ENCODE measurements at regions not wholly inside any gene's neighbourhood (a gene's known extent, or its start where the extent isn't known, plus 50 kb on each side); places are given as distances from the start of the nearest gene placed in this dataset.

GRCh38 chr9:105168870-105169319 is 75.6 kb upstream of the SLC44A1 start:
- Histone ChIP-seq H3K9me2 (ENCODE audit: insufficient read depth) (peaks cover 11% of the 10 kb centered on the region; the same call in 1 of the 2 replicates), H3K79me2 (replicated peaks; ENCODE audit: insufficient read depth) (no peaks in the 10 kb centered on the region), H2AFZ (no peak overlapping the region), H3K27me3 (ENCODE audit: insufficient read depth) (no peaks in the 10 kb centered on the region), H3K4me1 (ENCODE audit: insufficient read depth) (peaks cover 14% of the 10 kb centered on the region), H3K36me3 (ENCODE audit: insufficient read depth) (no peaks in the 10 kb centered on the region), H3K4me2 (no peak overlapping the region), H3K4me3 (no peak overlapping the region), H3K27ac (ENCODE audit: low read depth) (no peak overlapping the region), H3F3A (replicated peaks; ENCODE audit: low read depth) (no peaks in the 10 kb centered on the region), H4K20me1 (replicated peaks; ENCODE audit: insufficient read depth) (no peaks in the 10 kb centered on the region)
- H3K27ac Mint-ChIP-seq: no peak overlapping the region
- H3K36me3 Mint-ChIP-seq (ENCODE audit: low read depth): no peaks in the 10 kb centered on the region; the same call in 2 of the 3 replicates
- H3K4me3 Mint-ChIP-seq: no peak overlapping the region
- ATAC-seq: no peak
- no peaks in the 10 kb centered on the region; the same call in 2 of the 3 replicates for H3K9me3 Mint-ChIP-seq
- DNase-seq (ENCODE audit: low spot score): no peak
- H3K4me1 Mint-ChIP-seq: peaks cover 23% of the 10 kb centered on the region
- peaks cover 3% of the 10 kb centered on the region for H3K27me3 Mint-ChIP-seq (ENCODE audit: insufficient read depth, low read depth, poor library complexity)
- TF ChIP-seq CTCF (conservative IDR thresholded peaks at IDR 0.05; ENCODE audit: low read depth in 2 of 2) (no peak), POLR2AphosphoS5 (IDR thresholded peaks at IDR 0.05; ENCODE audit: low read depth) (no peak), ZNF331 (CRISPR knock-in tag; IDR thresholded peaks at IDR 0.05; ENCODE audit: low read depth) (no peak), JUNB (IDR thresholded peaks at IDR 0.05; ENCODE audit: unreplicated experiment) (no peak), CREB1 (CRISPR knock-in tag; IDR thresholded peaks at IDR 0.05; ENCODE audit: low read depth) (no peak), ZNF114 (CRISPR knock-in tag; IDR thresholded peaks at IDR 0.05) (no peak), EZH2phosphoT487 (IDR thresholded peaks at IDR 0.05; ENCODE audit: unreplicated experiment) (no peak), STAT1 (IDR thresholded peaks at IDR 0.05; ENCODE audit: unreplicated experiment) (no peak), EZH2 (IDR thresholded peaks at IDR 0.05; ENCODE audit: low read depth, unreplicated experiment) (no peak), REST (IDR thresholded peaks at IDR 0.05; ENCODE audit: unreplicated experiment) (no peak), ETS1 (IDR thresholded peaks at IDR 0.05) (no peak), NANOG (IDR thresholded peaks at IDR 0.05; ENCODE audit: borderline replicate concordance) (no peak)
- TF ChIP-seq, protein P1, sequence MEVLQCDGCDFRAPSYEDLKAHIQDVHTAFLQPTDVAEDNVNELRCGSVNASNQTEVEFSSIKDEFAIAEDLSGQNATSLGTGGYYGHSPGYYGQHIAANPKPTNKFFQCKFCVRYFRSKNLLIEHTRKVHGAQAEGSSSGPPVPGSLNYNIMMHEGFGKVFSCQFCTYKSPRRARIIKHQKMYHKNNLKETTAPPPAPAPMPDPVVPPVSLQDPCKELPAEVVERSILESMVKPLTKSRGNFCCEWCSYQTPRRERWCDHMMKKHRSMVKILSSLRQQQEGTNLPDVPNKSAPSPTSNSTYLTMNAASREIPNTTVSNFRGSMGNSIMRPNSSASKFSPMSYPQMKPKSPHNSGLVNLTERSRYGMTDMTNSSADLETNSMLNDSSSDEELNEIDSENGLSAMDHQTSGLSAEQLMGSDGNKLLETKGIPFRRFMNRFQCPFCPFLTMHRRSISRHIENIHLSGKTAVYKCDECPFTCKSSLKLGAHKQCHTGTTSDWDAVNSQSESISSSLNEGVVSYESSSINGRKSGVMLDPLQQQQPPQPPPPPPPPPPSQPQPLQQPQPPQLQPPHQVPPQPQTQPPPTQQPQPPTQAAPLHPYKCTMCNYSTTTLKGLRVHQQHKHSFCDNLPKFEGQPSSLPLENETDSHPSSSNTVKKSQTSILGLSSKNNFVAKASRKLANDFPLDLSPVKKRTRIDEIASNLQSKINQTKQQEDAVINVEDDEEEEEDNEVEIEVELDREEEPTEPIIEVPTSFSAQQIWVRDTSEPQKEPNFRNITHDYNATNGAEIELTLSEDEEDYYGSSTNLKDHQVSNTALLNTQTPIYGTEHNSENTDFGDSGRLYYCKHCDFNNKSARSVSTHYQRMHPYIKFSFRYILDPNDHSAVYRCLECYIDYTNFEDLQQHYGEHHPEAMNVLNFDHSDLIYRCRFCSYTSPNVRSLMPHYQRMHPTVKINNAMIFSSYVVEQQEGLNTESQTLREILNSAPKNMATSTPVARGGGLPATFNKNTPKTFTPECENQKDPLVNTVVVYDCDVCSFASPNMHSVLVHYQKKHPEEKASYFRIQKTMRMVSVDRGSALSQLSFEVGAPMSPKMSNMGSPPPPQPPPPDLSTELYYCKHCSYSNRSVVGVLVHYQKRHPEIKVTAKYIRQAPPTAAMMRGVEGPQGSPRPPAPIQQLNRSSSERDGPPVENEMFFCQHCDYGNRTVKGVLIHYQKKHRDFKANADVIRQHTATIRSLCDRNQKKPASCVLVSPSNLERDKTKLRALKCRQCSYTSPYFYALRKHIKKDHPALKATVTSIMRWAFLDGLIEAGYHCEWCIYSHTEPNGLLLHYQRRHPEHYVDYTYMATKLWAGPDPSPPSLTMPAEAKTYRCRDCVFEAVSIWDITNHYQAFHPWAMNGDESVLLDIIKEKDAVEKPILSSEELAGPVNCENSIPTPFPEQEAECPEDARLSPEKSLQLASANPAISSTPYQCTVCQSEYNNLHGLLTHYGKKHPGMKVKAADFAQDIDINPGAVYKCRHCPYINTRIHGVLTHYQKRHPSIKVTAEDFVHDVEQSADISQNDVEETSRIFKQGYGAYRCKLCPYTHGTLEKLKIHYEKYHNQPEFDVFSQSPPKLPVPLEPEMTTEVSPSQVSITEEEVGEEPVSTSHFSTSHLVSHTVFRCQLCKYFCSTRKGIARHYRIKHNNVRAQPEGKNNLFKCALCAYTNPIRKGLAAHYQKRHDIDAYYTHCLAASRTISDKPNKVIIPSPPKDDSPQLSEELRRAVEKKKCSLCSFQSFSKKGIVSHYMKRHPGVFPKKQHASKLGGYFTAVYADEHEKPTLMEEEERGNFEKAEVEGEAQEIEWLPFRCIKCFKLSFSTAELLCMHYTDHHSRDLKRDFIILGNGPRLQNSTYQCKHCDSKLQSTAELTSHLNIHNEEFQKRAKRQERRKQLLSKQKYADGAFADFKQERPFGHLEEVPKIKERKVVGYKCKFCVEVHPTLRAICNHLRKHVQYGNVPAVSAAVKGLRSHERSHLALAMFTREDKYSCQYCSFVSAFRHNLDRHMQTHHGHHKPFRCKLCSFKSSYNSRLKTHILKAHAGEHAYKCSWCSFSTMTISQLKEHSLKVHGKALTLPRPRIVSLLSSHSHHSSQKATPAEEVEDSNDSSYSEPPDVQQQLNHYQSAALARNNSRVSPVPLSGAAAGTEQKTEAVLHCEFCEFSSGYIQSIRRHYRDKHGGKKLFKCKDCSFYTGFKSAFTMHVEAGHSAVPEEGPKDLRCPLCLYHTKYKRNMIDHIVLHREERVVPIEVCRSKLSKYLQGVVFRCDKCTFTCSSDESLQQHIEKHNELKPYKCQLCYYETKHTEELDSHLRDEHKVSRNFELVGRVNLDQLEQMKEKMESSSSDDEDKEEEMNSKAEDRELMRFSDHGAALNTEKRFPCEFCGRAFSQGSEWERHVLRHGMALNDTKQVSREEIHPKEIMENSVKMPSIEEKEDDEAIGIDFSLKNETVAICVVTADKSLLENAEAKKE (CRISPR knock-in tag; IDR thresholded peaks at IDR 0.05): no peak
